Endothelial cell of umbilical vein (primary cell): ENCODE measurements at regions not wholly inside any gene's neighbourhood (a gene's known extent, or its start where the extent isn't known, plus 50 kb on each side); places are given as distances from the start of the nearest gene placed in this dataset.

ENCODE experiments used
- BruUV-seq: library from RNA; stranded (reverse); fragments of 400-500 nt; replicated peaks from 2 replicates; lab custom pipeline; 2021; lab: Mats Ljungman, UMichigan
- CTCF ChIA-PET: fragments of 300-600, 350-600 bp; sonication (Branson Sonifier 250); formaldehyde crosslinking; loops from one replicate; lab custom pipeline; 2021; ENCODE audit warnings: antibody characterized with exemption, inconsistent platforms; lab: Charles Lee
- POLR2A ChIA-PET: fragments of 300-600, 350-600 bp; sonication (Branson Sonifier 250); formaldehyde crosslinking; loops from one replicate; lab custom pipeline; 2021; ENCODE audit warnings: antibody characterized with exemption, inconsistent platforms; lab: Charles Lee
- DNase-seq: peaks from one replicate; pipeline ENCODE4 v3.0.0-alpha.2; 2011; ENCODE audit warnings: low read depth, low spot score
- FAIRE-seq: peaks from 2 replicates; lab custom pipeline; 2011; peaks lifted over from hg19 to GRCh38; lab: Jason Lieb, UNC
- H2AFZ ChIP-seq: 2 replicates; pipeline ENCODE4 v1.6.0; 2012; ENCODE audit warnings: low read depth, low read length, control low read depth, inconsistent platforms
- H3K27ac ChIP-seq: 2 replicates; pipeline ENCODE4 v1.5.1; 2011; ENCODE audit warnings: low read depth, mild to moderate bottlenecking, control low read depth, low read length, moderate library complexity; ENCODE audit not compliant: insufficient read depth
- H3K27me3 ChIP-seq, 2 experiments: 2 replicates each; pipeline versions ENCODE4 v1.6.0 to v1.6.1; 2011; ENCODE audit warnings: low read length in 2 of 2, mixed read lengths in 1 of 2; ENCODE audit not compliant: control insufficient read depth in 2 of 2, insufficient read depth in 2 of 2
- H3K36me3 ChIP-seq, 2 experiments: 2 replicates in 1 of 2; 3 replicates in 1 of 2; pipeline ENCODE4 v1.5.1; 2011; ENCODE audit warnings: low read length in 2 of 2, mild to moderate bottlenecking in 1 of 2, moderate library complexity in 1 of 2; ENCODE audit not compliant: control insufficient read depth in 2 of 2, insufficient read depth in 2 of 2; ENCODE audit errors: extremely low read depth in 1 of 2
- H3K4me1 ChIP-seq: 3 replicates; pipeline ENCODE4 v1.5.1; 2011; ENCODE audit warnings: mild to moderate bottlenecking, low read length; ENCODE audit not compliant: control insufficient read depth, insufficient read depth; ENCODE audit errors: extremely low read depth
- H3K4me2 ChIP-seq: 2 replicates; pipeline ENCODE4 v1.6.1; 2011; ENCODE audit warnings: low read length, control low read depth, mixed read lengths; ENCODE audit not compliant: insufficient read depth
- H3K4me3 ChIP-seq, 3 experiments: fragments of 200-600 bp in 1 of 3; sonication (generic), shearing (Covaris generic) in 1 of 3; replicated peaks in 1 of 3; 2 replicates each; pipeline ENCODE4 v1.5.1; 2011 to 2016; ENCODE audit warnings: control low read depth in 3 of 3, low read length in 3 of 3, mild to moderate bottlenecking in 2 of 3, inconsistent platforms in 1 of 3, low read depth in 1 of 3, moderate library complexity in 1 of 3; ENCODE audit not compliant: insufficient read depth in 1 of 3
- H3K79me2 ChIP-seq: 2 replicates; pipeline ENCODE4 v1.6.0; 2012; ENCODE audit warnings: low read length, inconsistent platforms; ENCODE audit not compliant: control insufficient read depth, insufficient read depth
- H3K9ac ChIP-seq: replicated peaks from 2 replicates; pipeline ENCODE3; 2011; ENCODE audit warnings: low read length, control low read depth; ENCODE audit not compliant: insufficient read depth; ENCODE audit errors: extremely low read depth
- H3K9me1 ChIP-seq: replicated peaks from 3 replicates; pipeline ENCODE4 v1.6.0; 2011; ENCODE audit warnings: mild to moderate bottlenecking, low read length; ENCODE audit not compliant: control insufficient read depth, insufficient read depth; ENCODE audit errors: extremely low read depth
- H3K9me3 ChIP-seq: replicated peaks from 2 replicates; pipeline ENCODE4 v1.5.1; 2012; ENCODE audit warnings: low read length, inconsistent platforms; ENCODE audit not compliant: control insufficient read depth, insufficient read depth
- H4K20me1 ChIP-seq: replicated peaks from 2 replicates; pipeline ENCODE3; 2011; ENCODE audit warnings: mild to moderate bottlenecking, low read length; ENCODE audit not compliant: control insufficient read depth, insufficient read depth; ENCODE audit errors: extremely low read depth
- EZH2 ChIP-seq: IDR thresholded peaks from 2 replicates; pipeline ENCODE4 v1.6.1; 2012; ENCODE audit warnings: borderline replicate concordance, low read depth, mild to moderate bottlenecking, moderate library complexity, low read length, inconsistent platforms; ENCODE audit not compliant: severe bottlenecking
- FOS ChIP-seq: IDR thresholded peaks from 2 replicates; pipeline ENCODE4 v1.6.1; 2011; ENCODE audit warnings: mild to moderate bottlenecking, low read length, moderate library complexity, borderline replicate concordance; ENCODE audit not compliant: insufficient read depth
- GATA2 ChIP-seq: IDR thresholded peaks from 2 replicates; pipeline ENCODE4 v1.7.0; 2011; ENCODE audit warnings: low read depth, mild to moderate bottlenecking, moderate library complexity, mixed read lengths, low read length; ENCODE audit not compliant: insufficient read length, insufficient read depth
- JUN ChIP-seq: IDR thresholded peaks from 2 replicates; pipeline ENCODE4 v1.6.1; 2011; ENCODE audit warnings: borderline replicate concordance, low read depth; ENCODE audit not compliant: insufficient read length, insufficient read depth
- MYC ChIP-seq: IDR thresholded peaks from one replicate; pipeline ENCODE4 v1.6.1; 2011; ENCODE audit warnings: mild to moderate bottlenecking, low read depth, low read length
- POLR2A ChIP-seq: IDR thresholded peaks from 2 replicates; pipeline ENCODE4 v1.6.1; 2012; ENCODE audit warnings: low read depth, mild to moderate bottlenecking, control low read depth, low read length
- POLR2AphosphoS5 ChIP-seq: IDR thresholded peaks from 2 replicates; pipeline ENCODE4 v1.6.1; 2012; ENCODE audit warnings: low read depth, mild to moderate bottlenecking, control low read depth, low read length, moderate library complexity; ENCODE audit not compliant: insufficient read depth
- dilution Hi-C: fragments of 300-500 bp; cut with MboI; formaldehyde crosslinking; loops from one replicate; pipeline ENCODE4 v1.15.0; 2019; ENCODE audit warnings: low sequenced_read_pairs; ENCODE audit not compliant: extremely low pct_ligation_motif_present
- intact Hi-C: fragments of 100-400 bp; cut with micrococcal nuclease; formaldehyde crosslinking; loops from one replicate; pipeline ENCODE4 v1.10.0; 2022
- TF ChIP-seq, protein P1 (sequence below), 2 donors: IDR thresholded peaks; 1 replicate in 1 of 2; 2 replicates in 1 of 2; pipeline ENCODE4 v1.5.1; 2011; ENCODE audit warnings: low read length in 2 of 2, mild to moderate bottlenecking in 2 of 2, moderate library complexity in 2 of 2, control low read depth in 1 of 2, inconsistent platforms in 1 of 2, low read depth in 1 of 2; ENCODE audit not compliant: insufficient read depth in 1 of 2; ENCODE audit errors: extremely low read depth in 1 of 2
- TF ChIP-seq, protein P2 (sequence below): IDR thresholded peaks from 2 replicates; pipeline ENCODE4 v1.6.1; 2011; ENCODE audit not compliant: insufficient read depth, insufficient read length

DNA sequence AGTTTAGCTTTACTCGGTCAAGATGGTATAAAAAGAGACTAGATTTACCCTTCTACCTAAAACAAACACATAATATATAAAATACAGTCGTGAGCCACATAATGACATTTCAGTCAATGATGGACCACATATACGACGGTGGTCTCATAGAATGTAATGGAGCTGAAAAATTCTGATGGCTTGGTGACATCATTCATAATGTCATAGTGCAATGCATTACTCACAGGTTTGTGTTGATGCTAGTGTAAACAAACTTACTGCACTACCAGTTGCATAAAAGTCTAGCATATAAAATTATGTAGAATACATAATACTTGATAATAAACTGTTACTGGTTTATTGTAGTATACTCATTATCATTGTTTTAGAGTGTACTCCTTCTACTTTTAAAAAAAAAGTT lies 115.9 kb upstream of the GDNF start:
- FAIRE-seq: no peak
- POLR2A ChIA-PET: no interaction called here
- H3K4me1 ChIP-seq: no peaks in the 10 kb centered on the region
- BruUV-seq: no TSS peak
- dilution Hi-C loops: no loop called here
- H3K27ac ChIP-seq: no peak overlapping the region
- CTCF ChIA-PET: no interaction called here
- H3K9me3 ChIP-seq: no peaks in the 10 kb centered on the region
- DNase-seq: no peak
- no peaks in the 10 kb centered on the region for H3K36me3 ChIP-seq
- H4K20me1 ChIP-seq: no peaks in the 10 kb centered on the region
- no peak overlapping the region for H2AFZ ChIP-seq
- H3K79me2 ChIP-seq: no peaks in the 10 kb centered on the region
- H3K9ac ChIP-seq: no peak overlapping the region
- no peaks in the 10 kb centered on the region for H3K27me3 ChIP-seq
- no peaks in the 10 kb centered on the region for H3K9me1 ChIP-seq
- intact Hi-C loops: no loop called here
- TF ChIP-seq POLR2A (no peak), JUN (no peak), MYC (no peak), GATA2 (no peak)
- TF ChIP-seq, protein P1, sequence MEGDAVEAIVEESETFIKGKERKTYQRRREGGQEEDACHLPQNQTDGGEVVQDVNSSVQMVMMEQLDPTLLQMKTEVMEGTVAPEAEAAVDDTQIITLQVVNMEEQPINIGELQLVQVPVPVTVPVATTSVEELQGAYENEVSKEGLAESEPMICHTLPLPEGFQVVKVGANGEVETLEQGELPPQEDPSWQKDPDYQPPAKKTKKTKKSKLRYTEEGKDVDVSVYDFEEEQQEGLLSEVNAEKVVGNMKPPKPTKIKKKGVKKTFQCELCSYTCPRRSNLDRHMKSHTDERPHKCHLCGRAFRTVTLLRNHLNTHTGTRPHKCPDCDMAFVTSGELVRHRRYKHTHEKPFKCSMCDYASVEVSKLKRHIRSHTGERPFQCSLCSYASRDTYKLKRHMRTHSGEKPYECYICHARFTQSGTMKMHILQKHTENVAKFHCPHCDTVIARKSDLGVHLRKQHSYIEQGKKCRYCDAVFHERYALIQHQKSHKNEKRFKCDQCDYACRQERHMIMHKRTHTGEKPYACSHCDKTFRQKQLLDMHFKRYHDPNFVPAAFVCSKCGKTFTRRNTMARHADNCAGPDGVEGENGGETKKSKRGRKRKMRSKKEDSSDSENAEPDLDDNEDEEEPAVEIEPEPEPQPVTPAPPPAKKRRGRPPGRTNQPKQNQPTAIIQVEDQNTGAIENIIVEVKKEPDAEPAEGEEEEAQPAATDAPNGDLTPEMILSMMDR (IDR thresholded peaks at IDR 0.05; ENCODE audit: extremely low read depth in 1 of 2, insufficient read depth in 1 of 2, low read depth in 1 of 2, low read length in 2 of 2): no peak
- H3K4me3 ChIP-seq: no peak overlapping the region
- H3K4me2 ChIP-seq: no peak overlapping the region

DNA sequence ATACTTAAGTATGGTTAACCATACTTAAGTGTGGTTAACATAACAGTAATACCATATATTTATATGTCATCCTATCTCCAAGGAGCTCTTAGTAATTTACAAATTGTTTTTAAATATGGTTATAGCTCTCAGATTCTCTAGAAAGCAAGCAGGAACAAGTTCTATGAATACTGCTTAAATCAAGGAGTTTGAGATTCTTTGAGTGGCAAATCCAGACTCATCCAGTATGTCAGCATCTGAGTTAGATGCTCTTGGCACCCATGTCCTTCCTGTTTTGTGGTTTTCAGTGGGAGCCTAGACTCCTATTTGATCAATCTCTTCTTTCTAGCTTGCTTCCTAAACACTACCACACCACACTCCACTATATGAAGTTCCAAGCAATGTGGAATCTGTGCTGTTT lies 114.7 kb upstream of the GDNF start:
- FAIRE-seq: no peak
- intact Hi-C loops: no loop called here
- TF ChIP-seq JUN: no peak
- TF ChIP-seq GATA2: no peak
- TF ChIP-seq POLR2AphosphoS5: no peak
- TF ChIP-seq, protein P1 (IDR thresholded peaks at IDR 0.05; ENCODE audit: extremely low read depth in 1 of 2, insufficient read depth in 1 of 2, low read depth in 1 of 2, low read length in 2 of 2): no peak
- no peak for TF ChIP-seq EZH2
- TF ChIP-seq, protein P2, sequence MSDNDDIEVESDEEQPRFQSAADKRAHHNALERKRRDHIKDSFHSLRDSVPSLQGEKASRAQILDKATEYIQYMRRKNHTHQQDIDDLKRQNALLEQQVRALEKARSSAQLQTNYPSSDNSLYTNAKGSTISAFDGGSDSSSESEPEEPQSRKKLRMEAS: no peak
- no peak for TF ChIP-seq MYC
- no peak for TF ChIP-seq FOS
- TF ChIP-seq POLR2A: no peak
- no TSS peak for BruUV-seq
- no peak overlapping the region for H3K27ac ChIP-seq
- H4K20me1 ChIP-seq: no peaks in the 10 kb centered on the region
- no peak overlapping the region for H3K4me2 ChIP-seq
- no peaks in the 10 kb centered on the region for H3K27me3 ChIP-seq
- dilution Hi-C loops: no loop called here
- H3K9me1 ChIP-seq: no peaks in the 10 kb centered on the region
- H3K4me1 ChIP-seq: no peaks in the 10 kb centered on the region
- ChIA-PET CTCF (no interaction called here), POLR2A (no interaction called here)
- H3K9me3 ChIP-seq: no peaks in the 10 kb centered on the region
- no peak overlapping the region for H2AFZ ChIP-seq
- no peak overlapping the region for H3K4me3 ChIP-seq
- no peaks in the 10 kb centered on the region for H3K36me3 ChIP-seq
- no peaks in the 10 kb centered on the region for H3K79me2 ChIP-seq
- no peak overlapping the region for H3K9ac ChIP-seq
- DNase-seq: no peak
